ENCODE measurements at regions not wholly inside any gene's neighbourhood (a gene's known extent, or its start where the extent isn't known, plus 50 kb on each side); places are given as distances from the start of the nearest gene placed in this dataset.
"Not testable (repeated sequence)": the region's sequence is repeated elsewhere in the genome, so short reads cannot be mapped to it uniquely, and the experiment has no call there.

DNA sequence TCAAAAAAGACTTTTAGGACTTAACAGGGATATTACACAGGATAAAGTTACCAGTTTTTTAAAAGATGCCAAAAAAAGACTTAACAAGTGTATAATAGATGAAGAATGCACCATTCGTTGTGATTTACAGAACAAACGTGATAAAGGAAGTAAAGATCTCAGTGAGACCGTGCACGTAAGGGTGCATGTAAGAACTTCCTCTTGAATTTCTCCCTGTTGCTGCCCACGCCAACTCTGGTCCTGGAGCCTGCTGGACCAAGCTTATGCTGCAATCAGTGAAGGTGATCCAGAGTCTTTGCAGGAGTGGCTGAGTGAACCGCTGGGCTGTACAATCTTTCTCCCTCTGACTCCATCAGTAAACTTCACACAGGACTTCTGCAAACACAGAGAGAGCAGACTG lies 593.7 kb downstream of the TMEM121 start:
- CTCF ChIA-PET: interaction anchor here (1.1 to 2.1 kb wide), 4 partner anchors 9 to 349 kb away, joined by 3 to 13 read pairs (median 4); no protein-coding TSS in a partner anchor
- POLR2A ChIA-PET: no interaction called here
- peaks cover 15% of the 10 kb centered on the region for H3K4me1 Mint-ChIP-seq
- H3K27ac Mint-ChIP-seq: no peak overlapping the region
- H3K27me3 Mint-ChIP-seq: peaks cover 52% of the 10 kb centered on the region
- no peaks in the 10 kb centered on the region for H3K9me3 Mint-ChIP-seq
- no peak for DNase-seq
- no peaks in the 10 kb centered on the region for H3K36me3 Mint-ChIP-seq (ENCODE audit: low read depth)
- H3K4me3 Mint-ChIP-seq: no peak overlapping the region

DNA sequence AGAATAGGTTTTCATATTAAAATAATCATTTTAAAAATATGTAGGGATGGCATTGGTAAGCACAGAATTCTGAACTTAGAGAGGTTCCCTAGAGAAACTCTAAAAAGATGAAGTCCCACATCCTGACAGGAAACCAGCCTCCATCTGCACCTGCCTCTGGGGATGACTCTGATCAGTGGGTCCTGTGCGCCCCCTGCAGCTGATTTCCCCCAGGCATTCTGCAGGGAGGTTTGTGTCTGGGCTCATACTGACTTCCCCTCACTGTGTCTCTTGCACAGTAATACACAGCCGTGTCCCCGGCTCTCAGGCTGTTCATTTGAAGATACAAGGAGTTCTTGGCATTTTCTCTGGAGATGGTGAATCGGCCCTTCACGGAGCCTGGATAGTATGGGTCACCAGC lies 602.9 kb downstream of the TMEM121 start:
- Mint-ChIP-seq H3K4me3 (no peak overlapping the region), H3K4me1 (peaks cover 22% of the 10 kb centered on the region), H3K36me3 (ENCODE audit: low read depth) (no peaks in the 10 kb centered on the region), H3K27ac (no peak overlapping the region), H3K27me3 (peaks cover 45% of the 10 kb centered on the region), H3K9me3 (no peaks in the 10 kb centered on the region)
- peak; percentile 48 for DNase-seq
- CTCF ChIA-PET: interaction anchor here (0.8 to 1.8 kb wide), 6 partner anchors 8 to 340 kb away, joined by 3 to 9 read pairs (median 4); no protein-coding TSS in a partner anchor
- POLR2A ChIA-PET: no interaction called here

- peak; percentile 31 for DNase-seq
- H3K36me3 Mint-ChIP-seq (ENCODE audit: low read depth); H3K27ac Mint-ChIP-seq; H3K4me3 Mint-ChIP-seq; POLR2A ChIA-PET; H3K9me3 Mint-ChIP-seq: not testable (repeated sequence)
- peaks cover 46% of the 10 kb centered on the region for H3K27me3 Mint-ChIP-seq
- CTCF ChIA-PET: interaction anchor here (0.8 to 1.8 kb wide), 6 partner anchors 8 to 339 kb away, joined by 3 to 9 read pairs (median 4); no protein-coding TSS in a partner anchor
- peaks cover 22% of the 10 kb centered on the region for H3K4me1 Mint-ChIP-seq
Observed at GRCh38 chr14:106129904-106130661, 603.7 kb downstream of the TMEM121 start.

DNA sequence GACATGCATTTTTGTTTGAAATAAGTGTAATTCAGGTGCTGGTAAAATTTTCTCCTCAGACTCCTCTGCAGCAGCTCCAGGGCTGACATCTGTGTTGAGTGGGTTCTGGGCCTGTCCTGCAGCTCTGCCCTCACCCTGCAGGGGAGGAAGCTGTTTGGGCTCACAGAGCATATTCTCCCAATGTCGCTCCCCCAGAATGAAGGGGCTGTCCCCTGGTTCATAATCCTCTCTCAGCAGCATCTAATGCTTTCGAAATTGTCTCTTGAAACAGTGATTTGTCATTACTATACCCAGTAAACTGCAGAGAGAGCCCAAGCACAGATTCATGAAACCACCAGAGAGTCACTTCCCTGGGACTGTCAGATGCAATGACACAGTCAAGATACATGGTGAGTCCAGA lies 606.7 kb downstream of the TMEM121 start:
- POLR2A ChIA-PET; DNase-seq; H3K36me3 Mint-ChIP-seq (ENCODE audit: low read depth); H3K4me3 Mint-ChIP-seq; H3K27ac Mint-ChIP-seq; H3K9me3 Mint-ChIP-seq: not testable (repeated sequence)
- Mint-ChIP-seq H3K27me3 (peaks cover 36% of the 10 kb centered on the region), H3K4me1 (peaks cover 22% of the 10 kb centered on the region)
- CTCF ChIA-PET: interaction anchor here (2.5 kb wide), 1 partner anchor 8 kb away, joined by 7 read pairs; no protein-coding TSS in a partner anchor

DNA sequence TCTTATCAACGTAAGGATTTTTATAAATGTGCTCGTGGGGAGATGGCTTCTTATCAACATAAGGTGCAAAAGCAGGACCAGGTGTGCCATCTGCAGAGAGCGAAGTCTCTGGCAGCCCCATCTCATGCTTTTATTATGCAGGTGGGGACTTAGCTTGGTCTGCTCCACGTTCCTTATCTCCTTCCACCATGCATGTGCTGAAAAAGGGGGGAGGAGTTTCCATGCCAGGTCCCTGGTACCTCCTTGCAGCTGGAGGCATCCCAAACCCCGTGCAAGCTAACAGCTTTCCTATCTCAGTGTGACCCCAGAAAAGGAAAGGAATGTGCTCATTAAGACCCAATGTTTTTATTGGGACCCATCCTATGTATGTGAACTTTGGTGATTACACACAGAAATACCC lies 608.5 kb downstream of the TMEM121 start:
- no peaks in the 10 kb centered on the region for H3K9me3 Mint-ChIP-seq
- no peak for DNase-seq
- H3K27ac Mint-ChIP-seq: no peak overlapping the region
- peaks cover 8% of the 10 kb centered on the region for H3K4me1 Mint-ChIP-seq
- H3K36me3 Mint-ChIP-seq (ENCODE audit: low read depth): no peaks in the 10 kb centered on the region
- H3K4me3 Mint-ChIP-seq: no peak overlapping the region
- ChIA-PET CTCF (interaction anchor here (1.4 kb wide), 1 partner anchor 18 kb away, joined by 3 read pairs; no protein-coding TSS in a partner anchor), POLR2A (no interaction called here)
- peaks cover 36% of the 10 kb centered on the region for H3K27me3 Mint-ChIP-seq

DNA sequence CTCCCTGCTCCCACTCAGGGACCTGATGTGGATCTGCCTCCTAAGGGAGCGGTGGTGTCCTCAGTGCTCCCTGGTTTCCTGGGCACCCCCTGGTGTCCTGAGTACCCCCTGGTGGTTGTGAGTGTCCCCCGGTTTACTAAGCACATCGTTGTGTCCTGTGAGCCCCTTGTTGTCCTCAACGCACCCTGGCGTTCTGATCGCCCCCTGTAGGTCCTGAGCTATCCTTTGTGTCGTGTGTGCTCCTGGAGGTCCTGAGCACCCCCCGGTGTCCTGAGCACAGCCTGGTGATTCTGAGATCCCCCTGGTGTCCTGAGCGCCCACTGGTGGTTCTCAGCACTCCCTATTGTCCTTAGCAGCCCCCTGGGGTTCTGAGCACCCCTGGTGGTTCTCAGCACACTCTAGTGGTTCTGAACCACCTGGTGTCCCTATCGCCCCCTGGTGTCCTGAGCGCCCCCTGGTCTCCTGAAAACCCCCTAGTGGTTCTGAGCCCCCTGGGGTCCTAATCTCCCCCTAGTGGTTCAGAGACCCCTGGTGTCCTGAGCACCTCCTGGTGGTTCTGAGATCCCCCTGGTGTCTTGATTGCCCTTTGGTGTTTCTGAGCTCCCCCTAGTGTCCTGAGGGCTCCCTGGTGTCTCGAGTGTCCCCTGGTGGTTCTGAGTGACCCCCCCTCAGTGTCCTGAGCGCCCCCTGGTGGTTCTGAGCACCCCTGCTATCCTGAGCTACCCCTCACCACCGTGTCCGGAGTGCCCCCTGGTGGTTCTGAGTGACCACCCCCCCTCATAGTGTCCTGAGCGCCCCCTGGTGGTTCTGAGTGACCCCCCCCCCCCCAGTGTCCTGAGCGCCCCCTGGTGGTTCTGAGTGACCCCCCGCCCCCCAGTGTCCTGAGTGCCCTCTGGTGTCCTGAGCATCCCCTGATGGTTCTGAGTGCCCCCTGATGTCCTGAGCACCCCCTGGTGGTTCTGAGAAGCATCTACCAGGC lies 615.1 kb downstream of the TMEM121 start:
- POLR2A ChIA-PET: no interaction called here
- H3K27ac Mint-ChIP-seq: no peak overlapping the region
- peak; percentile 58 for DNase-seq

DNA sequence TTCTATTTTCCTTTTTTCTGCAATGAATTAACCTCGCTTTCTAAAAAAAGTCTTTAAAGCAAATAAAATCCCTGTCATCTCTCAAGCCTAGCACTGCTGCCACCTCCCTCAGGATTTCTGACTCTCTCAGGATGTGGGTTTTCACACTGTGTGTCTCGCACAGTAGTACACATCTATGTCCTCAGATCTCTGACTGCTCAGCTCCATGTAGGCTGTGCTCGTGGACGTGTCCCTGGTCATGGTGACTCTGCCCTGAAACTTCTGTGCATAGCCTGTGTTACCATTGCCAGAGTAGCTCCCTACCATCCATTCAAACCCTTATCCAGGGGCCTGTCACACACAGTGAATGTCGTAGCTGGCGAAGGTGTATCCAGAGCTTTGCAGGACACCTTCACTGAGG lies 619.3 kb downstream of the TMEM121 start:
- CTCF ChIA-PET: interaction anchor here (0.6 to 1.4 kb wide), 3 partner anchors 39 to 361 kb away, joined by 3 to 6 read pairs (median 3); no protein-coding TSS in a partner anchor
- H3K4me1 Mint-ChIP-seq: peaks cover 11% of the 10 kb centered on the region
- H3K4me3 Mint-ChIP-seq; POLR2A ChIA-PET; DNase-seq; H3K27ac Mint-ChIP-seq; H3K9me3 Mint-ChIP-seq; H3K36me3 Mint-ChIP-seq (ENCODE audit: low read depth): not testable (repeated sequence)
- peaks cover 11% of the 10 kb centered on the region for H3K27me3 Mint-ChIP-seq

More for the DNA sequence above, 615.1 kb downstream of the TMEM121 start:
- no peak overlapping the region for H3K4me3 Mint-ChIP-seq
- CTCF ChIA-PET: interaction anchor here (0.6 to 2.5 kb wide), 12 partner anchors 10 to 396 kb away, joined by 3 to 13 read pairs (median 5); no protein-coding TSS in a partner anchor
- no peaks in the 10 kb centered on the region for H3K9me3 Mint-ChIP-seq
- peaks cover 11% of the 10 kb centered on the region for H3K4me1 Mint-ChIP-seq
- H3K36me3 Mint-ChIP-seq (ENCODE audit: low read depth): no peaks in the 10 kb centered on the region
- H3K27me3 Mint-ChIP-seq: peaks cover 6% of the 10 kb centered on the region

- H3K9me3 Mint-ChIP-seq; POLR2A ChIA-PET; H3K27ac Mint-ChIP-seq; H3K4me1 Mint-ChIP-seq; H3K36me3 Mint-ChIP-seq (ENCODE audit: low read depth); H3K4me3 Mint-ChIP-seq: not testable (repeated sequence)
- CTCF ChIA-PET: interaction anchor here (0.9 to 3.3 kb wide), 4 partner anchors 10 to 112 kb away, joined by 3 to 12 read pairs (median 6); no protein-coding TSS in a partner anchor
- peak; percentile 81 for DNase-seq
- peaks cover 33% of the 10 kb centered on the region for H3K27me3 Mint-ChIP-seq
Observed at GRCh38 chr14:106153362-106153955, 627.1 kb downstream of the TMEM121 start.

GRCh38 chr14:106163316-106163715 lies 636.9 kb downstream of the TMEM121 start:
- DNase-seq: no peak
- H3K27me3 Mint-ChIP-seq: peaks cover 67% of the 10 kb centered on the region
- POLR2A ChIA-PET: no interaction called here

GRCh38 chr14:106163812-106164211 lies 637.4 kb downstream of the TMEM121 start:
- H3K27ac Mint-ChIP-seq; H3K36me3 Mint-ChIP-seq (ENCODE audit: low read depth); H3K4me1 Mint-ChIP-seq; POLR2A ChIA-PET; DNase-seq; H3K9me3 Mint-ChIP-seq; H3K4me3 Mint-ChIP-seq: not testable (repeated sequence)
- peaks cover 65% of the 10 kb centered on the region for H3K27me3 Mint-ChIP-seq
- CTCF ChIA-PET: interaction anchor here (0.8 to 2.3 kb wide), 7 partner anchors 10 to 103 kb away, joined by 3 to 7 read pairs (median 4); no protein-coding TSS in a partner anchor

More at GRCh38 chr14:106163316-106163715, 636.9 kb downstream of the TMEM121 start:
- Mint-ChIP-seq H3K4me1 (no peaks in the 10 kb centered on the region), H3K9me3 (no peaks in the 10 kb centered on the region), H3K27ac (no peak overlapping the region), H3K4me3 (no peak overlapping the region), H3K36me3 (ENCODE audit: low read depth) (no peaks in the 10 kb centered on the region)
- CTCF ChIA-PET: interaction anchor here (1.0 to 2.3 kb wide), 5 partner anchors 9 to 47 kb away, joined by 3 to 7 read pairs (median 5); no protein-coding TSS in a partner anchor

- Mint-ChIP-seq H3K4me1 (peaks cover 4% of the 10 kb centered on the region), H3K27ac (no peak overlapping the region), H3K27me3 (peaks cover 48% of the 10 kb centered on the region), H3K4me3 (no peak overlapping the region), H3K9me3 (no peaks in the 10 kb centered on the region), H3K36me3 (ENCODE audit: low read depth) (no peaks in the 10 kb centered on the region)
- no peak for DNase-seq
- ChIA-PET CTCF (interaction anchor here (1.1 to 1.4 kb wide), 2 partner anchors 20 to 25 kb away, joined by 3 read pairs; no protein-coding TSS in a partner anchor), POLR2A (no interaction called here)
Observed at GRCh38 chr14:106166232-106166631, 639.8 kb downstream of the TMEM121 start.

DNA sequence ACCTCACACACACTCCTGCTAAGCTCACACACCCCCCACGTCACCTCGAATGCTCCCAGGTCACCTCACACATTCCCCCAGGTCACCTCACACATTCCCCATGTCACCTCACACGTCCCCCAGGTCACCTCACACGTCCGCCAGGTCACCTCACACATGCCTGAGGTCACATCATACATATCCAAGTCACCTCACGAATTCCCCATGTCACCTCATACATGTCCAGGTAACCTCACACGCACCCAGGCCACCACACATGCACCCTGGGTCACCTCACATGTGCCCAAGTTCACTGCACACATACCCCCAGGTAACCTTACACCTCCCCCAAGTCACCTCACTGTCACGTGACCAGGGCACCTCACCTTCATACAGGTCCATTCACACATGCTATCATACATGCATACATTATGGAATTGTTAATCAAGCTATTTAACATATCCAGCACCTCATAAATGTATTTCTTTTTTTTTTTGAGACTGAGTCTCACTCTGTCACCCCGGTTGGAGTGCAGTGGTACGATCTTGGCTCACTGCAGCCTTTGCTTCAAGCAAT lies 640.3 kb downstream of the TMEM121 start:
- H3K4me3 Mint-ChIP-seq: no peak overlapping the region
- peaks cover 49% of the 10 kb centered on the region for H3K27me3 Mint-ChIP-seq
- peaks cover 4% of the 10 kb centered on the region for H3K4me1 Mint-ChIP-seq
- H3K9me3 Mint-ChIP-seq: no peaks in the 10 kb centered on the region
- CTCF ChIA-PET: interaction anchor here (1.1 to 1.4 kb wide), 2 partner anchors 20 to 26 kb away, joined by 3 read pairs; no protein-coding TSS in a partner anchor
- H3K36me3 Mint-ChIP-seq (ENCODE audit: low read depth): no peaks in the 10 kb centered on the region
- POLR2A ChIA-PET: no interaction called here
- no peak for DNase-seq
- no peak overlapping the region for H3K27ac Mint-ChIP-seq
